ENCODE measurements at regions not wholly inside any gene's neighbourhood (a gene's known extent, or its start where the extent isn't known, plus 50 kb on each side); places are given as distances from the start of the nearest gene placed in this dataset.
"Not testable (repeated sequence)": the region's sequence is repeated elsewhere in the genome, so short reads cannot be mapped to it uniquely, and the experiment has no call there.

- no peak for DNase-seq
Measured at GRCh38 chr9:31335529-31336234, 1048.8 kb upstream of the ACO1 start.

- DNase-seq: no peak
Measured at GRCh38 chr9:31336386-31336785, 1048.1 kb upstream of the ACO1 start.

- no peak for DNase-seq
Measured at GRCh38 chr9:31336841-31337240, 1047.6 kb upstream of the ACO1 start.

- DNase-seq: no peak
Measured at GRCh38 chr9:31347082-31347617, 1037.3 kb upstream of the ACO1 start.

GRCh38 chr9:31355159-31355882, 1029.1 kb upstream of the ACO1 start:
- DNase-seq: no peak

GRCh38 chr9:31355965-31356364, 1028.5 kb upstream of the ACO1 start:
- DNase-seq: no peak

GRCh38 chr9:31359071-31359470, 1025.4 kb upstream of the ACO1 start:
- no peak for DNase-seq

- DNase-seq: no peak
Measured at GRCh38 chr9:31364171-31364570, 1020.3 kb upstream of the ACO1 start.

GRCh38 chr9:31372799-31373587, 1011.5 kb upstream of the ACO1 start:
- DNase-seq: no peak

GRCh38 chr9:31377358-31377757, 1007.1 kb upstream of the ACO1 start:
- DNase-seq: no peak

- no peak for DNase-seq
Measured at GRCh38 chr9:31388660-31389059, 995.8 kb upstream of the ACO1 start.

- DNase-seq: no peak
Measured at GRCh38 chr9:31389075-31389474, 995.4 kb upstream of the ACO1 start.

GRCh38 chr9:31390403-31391025, 993.9 kb upstream of the ACO1 start:
- no peak for DNase-seq

- no peak for DNase-seq
Measured at GRCh38 chr9:31393240-31393639, 991.2 kb upstream of the ACO1 start.

GRCh38 chr9:31394015-31394473, 990.4 kb upstream of the ACO1 start:
- no peak for DNase-seq

GRCh38 chr9:31412081-31412480, 972.4 kb upstream of the ACO1 start:
- DNase-seq: no peak

- DNase-seq: no peak
Measured at GRCh38 chr9:31415164-31415563, 969.3 kb upstream of the ACO1 start.

GRCh38 chr9:31418419-31418818, 966.0 kb upstream of the ACO1 start:
- DNase-seq: no peak

- not testable (repeated sequence) for DNase-seq
Measured at GRCh38 chr9:31443630-31444457, 940.6 kb upstream of the ACO1 start.

GRCh38 chr9:31445357-31445756, 939.1 kb upstream of the ACO1 start:
- no peak for DNase-seq

GRCh38 chr9:31445960-31446359, 938.5 kb upstream of the ACO1 start:
- no peak for DNase-seq

GRCh38 chr9:31467075-31467474, 917.4 kb upstream of the ACO1 start:
- DNase-seq: no peak
